NCI-H1092 treated with DMSO at 0.1 percent for 48 hours (cell line): ENCODE measurements at regions not wholly inside any gene's neighbourhood (a gene's known extent, or its start where the extent isn't known, plus 50 kb on each side); places are given as distances from the start of the nearest gene placed in this dataset.

Source experiments
- DNase-seq: peaks from one replicate; lab custom pipeline; 2025; lab: John Stamatoyannopoulos, UW

- no peak for DNase-seq
Observed at GRCh38 chr6:133697185-133697584, 191.7 kb upstream of the TCF21 start.

- DNase-seq = no peak
Observed at GRCh38 chr6:133697666-133698065, 191.2 kb upstream of the TCF21 start.

GRCh38 chr6:133698272-133698671, 190.6 kb upstream of the TCF21 start:
- no peak for DNase-seq

GRCh38 chr6:133699741-133700385, 189.1 kb upstream of the TCF21 start:
- DNase-seq = no peak

- no peak for DNase-seq
Observed at GRCh38 chr6:133701633-133702331, 187.1 kb upstream of the TCF21 start.

- no peak for DNase-seq
Observed at GRCh38 chr6:133704371-133704770, 184.5 kb upstream of the TCF21 start.

- DNase-seq = no peak
Observed at GRCh38 chr6:133705066-133705465, 183.8 kb upstream of the TCF21 start.

- no peak for DNase-seq
Observed at GRCh38 chr6:133705731-133706130, 183.2 kb upstream of the TCF21 start.

- DNase-seq = no peak
Observed at GRCh38 chr6:133707456-133707855, 181.5 kb upstream of the TCF21 start.

- DNase-seq = no peak
Observed at GRCh38 chr6:133710826-133711225, 178.1 kb upstream of the TCF21 start.

- DNase-seq = no peak
Observed at GRCh38 chr6:133715270-133715669, 173.6 kb upstream of the TCF21 start.

GRCh38 chr6:133724726-133725125, 164.2 kb upstream of the TCF21 start:
- no peak for DNase-seq

- no peak for DNase-seq
Observed at GRCh38 chr6:133726188-133726587, 162.7 kb upstream of the TCF21 start.

GRCh38 chr6:133730881-133731280, 158.0 kb upstream of the TCF21 start:
- DNase-seq = no peak

- DNase-seq = no peak
Observed at GRCh38 chr6:133740218-133740617, 148.7 kb upstream of the TCF21 start.

GRCh38 chr6:133740816-133741215, 148.1 kb upstream of the TCF21 start:
- DNase-seq = no peak

- peak; percentile 0 for DNase-seq
Observed at GRCh38 chr6:133741375-133741861, 147.5 kb upstream of the TCF21 start.

GRCh38 chr6:133743621-133744020, 145.3 kb upstream of the TCF21 start:
- DNase-seq = no peak

GRCh38 chr6:133746417-133746770, 142.5 kb upstream of the TCF21 start:
- DNase-seq = no peak

- DNase-seq = no peak
Observed at GRCh38 chr6:133748628-133749027, 140.3 kb upstream of the TCF21 start.

- DNase-seq = no peak
Observed at GRCh38 chr6:133749427-133749826, 139.5 kb upstream of the TCF21 start.

- DNase-seq = no peak
Observed at GRCh38 chr6:133752129-133752528, 136.8 kb upstream of the TCF21 start.

- DNase-seq = no peak
Observed at GRCh38 chr6:133753756-133754155, 135.2 kb upstream of the TCF21 start.

- no peak for DNase-seq
Observed at GRCh38 chr6:133754298-133754697, 134.6 kb upstream of the TCF21 start.
